ENCODE measurements at regions not wholly inside any gene's neighbourhood (a gene's known extent, or its start where the extent isn't known, plus 50 kb on each side); places are given as distances from the start of the nearest gene placed in this dataset.

GRCh38 chr10:94192333-94192732, 170.4 kb downstream of the NOC3L start (continued):
- no peak for TF ChIP-seq REST (IDR thresholded peaks at IDR 0.05; ENCODE audit: low read depth, low read length)
- TF ChIP-seq ELF1 (IDR thresholded peaks at IDR 0.05), result no peak
- no peak for TF ChIP-seq TEAD4 (IDR thresholded peaks at IDR 0.05; ENCODE audit: borderline replicate concordance, insufficient read depth)
- TF ChIP-seq FOSL2 (IDR thresholded peaks at IDR 0.05; ENCODE audit: borderline replicate concordance, low read depth), result no peak
- TF ChIP-seq FOXJ3 (CRISPR knock-in tag; IDR thresholded peaks at IDR 0.05), result no peak
- TF ChIP-seq RAD21 (IDR thresholded peaks at IDR 0.05; ENCODE audit: low read length), result no peak
- no peak for TF ChIP-seq SIN3A (IDR thresholded peaks at IDR 0.05; ENCODE audit: borderline replicate concordance, low read depth, low read length)

GRCh38 chr10:94192974-94193373, 169.8 kb downstream of the NOC3L start:
- no peaks in the 10 kb centered on the region for H3K9me3 ChIP-seq
- WGBS (ENCODE audit: low lambda C conversion rate), result 68% methylated on average over 1 of the region's 1 CpG
- H4K20me1 ChIP-seq (ENCODE audit: insufficient read depth), result 0 out of 2 replicates have a peak, but pooled peaks cover 2% of the 10 kb centered on the region
- H3K9me2 ChIP-seq, result no peaks in the 10 kb centered on the region
- H3K36me3 ChIP-seq (replicated peaks in 1 of 2; ENCODE audit: control insufficient read depth in 1 of 2, insufficient read depth in 2 of 2, low read length in 1 of 2), result no peaks in the 10 kb centered on the region
- no peak overlapping the region for H2AFZ ChIP-seq (ENCODE audit: low read depth)
- no peak for DNase-seq
- H3F3A ChIP-seq (replicated peaks; ENCODE audit: insufficient read depth), result peaks cover 19% of the 10 kb centered on the region
- H3K4me2 ChIP-seq, result peak overlapping the region; percentile 63
- H3K9ac ChIP-seq, result peak overlapping the region; percentile 26; the same call in 1 of the 2 replicates
- peaks cover 10 to 21% of the 10 kb centered on the region in 2 experiments; a peak in 3 of 4 replicates for H3K4me1 ChIP-seq (ENCODE audit: control insufficient read depth in 1 of 2, insufficient read depth in 2 of 2, low read depth in 1 of 2, low read length in 1 of 2)
- 0 out of 4 replicates have a peak overlapping the region, but pooled peaks of 1 of the 2 experiments have one; percentile 21 for H3K4me3 ChIP-seq (ENCODE audit: low read depth in 2 of 2, low read length in 1 of 2)
- peak overlapping the region; percentile 65 to 88; a peak in 3 of 4 replicates for H3K27ac ChIP-seq (ENCODE audit: low read depth in 2 of 2, low read length in 1 of 2)
- no peaks in the 10 kb centered on the region for H3K27me3 ChIP-seq (ENCODE audit: insufficient read depth)
- H3K79me2 ChIP-seq (ENCODE audit: insufficient read depth), result no peaks in the 10 kb centered on the region
- ChIA-PET CTCF (no interaction called here), POLR2A (no interaction called here)
- no peak for TF ChIP-seq USF1 (IDR thresholded peaks at IDR 0.05; ENCODE audit: borderline replicate concordance, low read depth)
- no peak for TF ChIP-seq JUND (IDR thresholded peaks at IDR 0.05)
- no peak for TF ChIP-seq CTCF (IDR thresholded peaks at IDR 0.05)
- TF ChIP-seq CHD2 (IDR thresholded peaks at IDR 0.05; ENCODE audit: low read length, partially characterized antibody), result no peak
- no peak for TF ChIP-seq EZH2phosphoT487 (IDR thresholded peaks at IDR 0.05; ENCODE audit: borderline replicate concordance, low read depth)
- TF ChIP-seq PBX3 (IDR thresholded peaks at IDR 0.05), result no peak
- TF ChIP-seq TEAD4 (IDR thresholded peaks at IDR 0.05; ENCODE audit: borderline replicate concordance, insufficient read depth), result no peak
- no peak for TF ChIP-seq RXRA (IDR thresholded peaks at IDR 0.05; ENCODE audit: borderline replicate concordance, low read depth)
- no peak for TF ChIP-seq FOXM1 (IDR thresholded peaks at IDR 0.05; ENCODE audit: low read depth)
- no peak for TF ChIP-seq YY1 (IDR thresholded peaks at IDR 0.05; ENCODE audit: low read depth)
- no peak for TF ChIP-seq RAD21 (IDR thresholded peaks at IDR 0.05; ENCODE audit: low read length)
